Ishikawa (cell line): ENCODE measurements at regions not wholly inside any gene's neighbourhood (a gene's known extent, or its start where the extent isn't known, plus 50 kb on each side); places are given as distances from the start of the nearest gene placed in this dataset.

Experiments used
- CEBPB ChIP-seq: IDR thresholded peaks from 2 replicates; pipeline ENCODE4 v1.6.1; 2012
- CREB1 ChIP-seq: IDR thresholded peaks from 2 replicates; pipeline ENCODE4 v1.6.1; 2012; ENCODE audit warnings: low read depth
- EGR1 ChIP-seq: IDR thresholded peaks from 2 replicates; pipeline ENCODE4 v1.6.1; 2012
- EP300 ChIP-seq: IDR thresholded peaks from 2 replicates; pipeline ENCODE4 v1.6.1; 2012; ENCODE audit warnings: borderline replicate concordance
- FOXM1 ChIP-seq: IDR thresholded peaks from 2 replicates; pipeline ENCODE4 v1.6.1; 2012; ENCODE audit warnings: low read depth, borderline replicate concordance
- NFIC ChIP-seq: IDR thresholded peaks from 2 replicates; pipeline ENCODE4 v1.6.1; 2012
- RAD21 ChIP-seq: IDR thresholded peaks from 2 replicates; pipeline ENCODE4 v1.6.1; 2012; ENCODE audit warnings: low read depth
- TAF1 ChIP-seq: IDR thresholded peaks from 2 replicates; pipeline ENCODE4 v1.6.1; 2012; ENCODE audit warnings: low read depth, mild to moderate bottlenecking
- TCF12 ChIP-seq: IDR thresholded peaks from 2 replicates; pipeline ENCODE4 v1.6.1; 2012; ENCODE audit warnings: low read depth
- TEAD4 ChIP-seq: IDR thresholded peaks from 2 replicates; pipeline ENCODE4 v1.6.1; 2012
- YY1 ChIP-seq: IDR thresholded peaks from 2 replicates; pipeline ENCODE4 v1.6.1; 2012; ENCODE audit warnings: low read depth
- ZBTB7A ChIP-seq: IDR thresholded peaks from 2 replicates; pipeline ENCODE4 v1.6.1; 2012; ENCODE audit warnings: low read depth
- TF ChIP-seq, protein P1 (sequence below): IDR thresholded peaks from 2 replicates; pipeline ENCODE4 v1.6.1; 2012
- TF ChIP-seq, protein P2 (sequence below): IDR thresholded peaks from 2 replicates; pipeline ENCODE4 v1.6.1; 2012
- TF ChIP-seq, protein P3 (sequence below): IDR thresholded peaks from 2 replicates; pipeline ENCODE4 v1.6.1; 2012; ENCODE audit warnings: low read depth, mild to moderate bottlenecking

DNA sequence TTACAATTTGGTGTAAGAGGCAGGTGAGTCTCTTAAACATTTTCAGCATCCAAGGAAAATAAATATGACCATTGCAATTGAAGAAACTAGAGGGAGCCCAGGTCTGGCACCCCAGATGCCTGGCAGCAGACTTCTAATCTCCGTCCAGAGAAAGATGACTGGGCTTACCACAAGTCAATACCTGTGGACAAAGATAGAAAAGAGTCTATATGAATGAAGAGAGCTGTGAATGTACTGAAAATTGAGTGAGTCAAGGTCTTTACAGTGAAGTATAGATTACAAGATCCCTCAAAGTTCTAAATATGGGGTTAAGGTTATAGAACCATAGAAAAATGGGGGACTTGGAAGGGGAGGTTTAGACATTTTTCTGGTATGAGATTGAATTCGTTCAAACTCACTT, 827.4 kb upstream of the NR2F2 start:
- TF ChIP-seq FOXM1 (no peak), TAF1 (no peak), NFIC (no peak), TCF12 (no peak), RAD21 (no peak), CREB1 (no peak), YY1 (no peak), CEBPB (no peak), ZBTB7A (no peak), EP300 (no peak), EGR1 (no peak), TEAD4 (no peak)
- TF ChIP-seq, protein P1, sequence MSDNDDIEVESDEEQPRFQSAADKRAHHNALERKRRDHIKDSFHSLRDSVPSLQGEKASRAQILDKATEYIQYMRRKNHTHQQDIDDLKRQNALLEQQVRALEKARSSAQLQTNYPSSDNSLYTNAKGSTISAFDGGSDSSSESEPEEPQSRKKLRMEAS, result no peak
- TF ChIP-seq, protein P2, sequence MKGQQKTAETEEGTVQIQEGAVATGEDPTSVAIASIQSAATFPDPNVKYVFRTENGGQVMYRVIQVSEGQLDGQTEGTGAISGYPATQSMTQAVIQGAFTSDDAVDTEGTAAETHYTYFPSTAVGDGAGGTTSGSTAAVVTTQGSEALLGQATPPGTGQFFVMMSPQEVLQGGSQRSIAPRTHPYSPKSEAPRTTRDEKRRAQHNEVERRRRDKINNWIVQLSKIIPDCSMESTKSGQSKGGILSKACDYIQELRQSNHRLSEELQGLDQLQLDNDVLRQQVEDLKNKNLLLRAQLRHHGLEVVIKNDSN, result no peak

DNA sequence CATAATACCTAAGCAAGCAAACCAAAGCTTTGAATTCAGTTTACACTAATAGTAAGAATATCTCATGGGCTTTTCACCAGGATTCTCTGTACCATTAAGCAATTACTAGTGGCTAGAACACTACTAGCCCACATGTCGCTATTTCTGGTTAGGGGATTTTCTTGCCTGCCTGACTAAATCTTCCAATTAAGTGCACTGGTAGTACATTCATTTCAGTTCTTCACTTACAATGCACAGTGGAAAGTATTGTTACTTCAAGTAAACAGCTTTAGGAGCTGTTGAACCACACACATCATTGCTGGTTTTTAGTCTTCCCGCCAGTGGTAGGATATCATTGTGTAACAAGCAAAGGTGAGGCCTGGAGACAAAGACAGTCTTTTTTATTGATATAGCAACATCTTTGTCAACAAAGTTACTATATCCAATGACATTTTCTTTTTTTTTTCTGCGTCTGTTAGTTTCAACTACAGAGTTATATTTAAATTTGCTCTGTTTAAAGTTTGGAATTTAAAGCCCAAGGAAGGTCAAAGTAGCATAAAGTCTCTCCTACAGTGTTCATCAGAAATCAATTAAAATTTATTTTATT, 826.8 kb upstream of the NR2F2 start:
- TF ChIP-seq TCF12 (no peak), TEAD4 (no peak), EGR1 (no peak), RAD21 (no peak), FOXM1 (no peak), YY1 (no peak), EP300 (no peak), ZBTB7A (no peak), CREB1 (no peak), CEBPB (no peak)
- TF ChIP-seq, protein P2, result no peak
- TF ChIP-seq, protein P1, result no peak
- TF ChIP-seq, protein P3, sequence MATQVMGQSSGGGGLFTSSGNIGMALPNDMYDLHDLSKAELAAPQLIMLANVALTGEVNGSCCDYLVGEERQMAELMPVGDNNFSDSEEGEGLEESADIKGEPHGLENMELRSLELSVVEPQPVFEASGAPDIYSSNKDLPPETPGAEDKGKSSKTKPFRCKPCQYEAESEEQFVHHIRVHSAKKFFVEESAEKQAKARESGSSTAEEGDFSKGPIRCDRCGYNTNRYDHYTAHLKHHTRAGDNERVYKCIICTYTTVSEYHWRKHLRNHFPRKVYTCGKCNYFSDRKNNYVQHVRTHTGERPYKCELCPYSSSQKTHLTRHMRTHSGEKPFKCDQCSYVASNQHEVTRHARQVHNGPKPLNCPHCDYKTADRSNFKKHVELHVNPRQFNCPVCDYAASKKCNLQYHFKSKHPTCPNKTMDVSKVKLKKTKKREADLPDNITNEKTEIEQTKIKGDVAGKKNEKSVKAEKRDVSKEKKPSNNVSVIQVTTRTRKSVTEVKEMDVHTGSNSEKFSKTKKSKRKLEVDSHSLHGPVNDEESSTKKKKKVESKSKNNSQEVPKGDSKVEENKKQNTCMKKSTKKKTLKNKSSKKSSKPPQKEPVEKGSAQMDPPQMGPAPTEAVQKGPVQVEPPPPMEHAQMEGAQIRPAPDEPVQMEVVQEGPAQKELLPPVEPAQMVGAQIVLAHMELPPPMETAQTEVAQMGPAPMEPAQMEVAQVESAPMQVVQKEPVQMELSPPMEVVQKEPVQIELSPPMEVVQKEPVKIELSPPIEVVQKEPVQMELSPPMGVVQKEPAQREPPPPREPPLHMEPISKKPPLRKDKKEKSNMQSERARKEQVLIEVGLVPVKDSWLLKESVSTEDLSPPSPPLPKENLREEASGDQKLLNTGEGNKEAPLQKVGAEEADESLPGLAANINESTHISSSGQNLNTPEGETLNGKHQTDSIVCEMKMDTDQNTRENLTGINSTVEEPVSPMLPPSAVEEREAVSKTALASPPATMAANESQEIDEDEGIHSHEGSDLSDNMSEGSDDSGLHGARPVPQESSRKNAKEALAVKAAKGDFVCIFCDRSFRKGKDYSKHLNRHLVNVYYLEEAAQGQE, result no peak

DNA sequence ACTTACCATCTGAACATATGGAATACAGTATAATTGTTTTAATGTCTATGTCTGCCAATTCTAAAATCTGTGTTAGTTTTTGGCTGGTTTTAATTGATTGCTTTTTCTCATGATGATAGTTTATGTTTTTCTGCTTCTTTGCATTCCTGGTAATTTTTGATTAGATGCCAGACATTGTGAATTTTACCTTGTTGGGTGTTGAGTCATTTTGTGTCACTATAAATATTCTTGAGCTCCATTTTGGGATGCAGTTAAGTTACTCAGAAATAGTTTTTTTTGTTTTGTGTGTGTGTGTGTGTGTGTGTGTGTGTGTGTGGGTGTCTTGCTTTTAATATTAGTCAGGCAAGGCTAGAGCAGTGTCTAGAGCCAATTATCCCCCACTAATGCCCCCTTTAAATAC, 818.8 kb upstream of the NR2F2 start:
- TF ChIP-seq CREB1 (no peak), ZBTB7A (no peak), CEBPB (no peak)
- TF ChIP-seq, protein P3, result no peak

DNA sequence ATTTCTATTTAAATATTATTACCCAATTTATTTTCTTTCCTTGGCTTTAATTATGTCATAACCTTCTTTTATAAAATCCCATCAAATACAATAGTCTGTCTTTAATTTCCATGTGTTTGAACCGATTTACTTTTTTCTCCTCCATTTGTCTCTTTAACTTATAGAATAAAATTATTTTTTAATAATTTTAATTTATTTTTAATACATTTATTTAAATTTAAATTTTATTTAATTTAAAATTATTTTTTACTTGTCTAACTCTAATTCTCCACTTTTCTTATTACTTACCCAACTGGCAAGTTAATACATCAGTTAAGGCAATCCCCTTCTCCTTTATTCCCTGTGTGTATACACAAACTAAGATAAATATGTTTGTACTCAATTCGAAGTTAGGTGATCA, 817.6 kb upstream of the NR2F2 start:
- TF ChIP-seq EGR1, result no peak
- no peak for TF ChIP-seq ZBTB7A
- TF ChIP-seq CEBPB, result no peak

DNA sequence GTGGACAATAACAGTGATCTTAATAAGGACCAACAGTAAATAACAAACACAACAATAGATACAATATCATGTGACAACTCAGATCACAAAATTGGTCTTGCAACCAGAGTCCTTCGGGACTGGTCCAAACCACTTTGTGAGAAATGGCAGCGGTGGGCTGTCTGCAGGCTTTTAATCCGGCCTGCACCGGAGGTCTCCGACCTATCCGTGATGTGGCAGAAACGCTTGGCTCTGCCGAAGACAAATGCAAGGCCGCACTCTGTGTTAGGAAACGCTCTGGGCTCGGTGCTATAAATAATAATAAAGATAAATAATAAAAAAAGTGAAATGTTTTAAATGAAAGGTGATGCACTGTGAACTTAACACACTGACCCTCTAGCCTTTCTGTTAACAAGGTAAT, 810.6 kb upstream of the NR2F2 start:
- TF ChIP-seq EP300 (no peak), EGR1 (no peak), ZBTB7A (no peak), RAD21 (no peak), TCF12 (no peak), FOXM1 (no peak)
- TF ChIP-seq, protein P3, result no peak

DNA sequence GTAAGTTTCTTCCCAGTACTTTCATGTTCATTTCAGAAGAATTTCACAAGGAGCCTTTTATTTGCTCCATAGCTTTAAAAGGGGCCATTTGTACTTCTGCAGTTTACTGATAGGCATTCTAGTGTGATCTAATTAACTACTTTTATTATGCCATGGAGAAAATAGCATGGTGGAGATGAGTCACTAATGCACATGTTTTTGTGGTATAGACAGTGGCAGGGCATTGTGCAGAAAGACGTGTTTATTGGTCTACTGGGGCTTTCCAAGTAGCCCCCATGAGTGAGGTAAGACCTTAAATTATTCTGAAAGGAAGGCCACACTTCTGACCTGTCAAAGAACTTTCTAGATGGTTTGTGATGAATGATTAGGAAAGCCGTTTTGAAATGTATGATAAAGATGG, 810.0 kb upstream of the NR2F2 start:
- TF ChIP-seq EGR1 (no peak), FOXM1 (no peak), RAD21 (no peak), TCF12 (no peak), NFIC (no peak), CREB1 (no peak), CEBPB (no peak), EP300 (no peak), TEAD4 (no peak), YY1 (no peak), TAF1 (no peak), ZBTB7A (no peak)
- TF ChIP-seq, protein P1, result no peak
- TF ChIP-seq, protein P2, result no peak
- TF ChIP-seq, protein P3, result no peak
